Neural progenitor cell (in vitro differentiated cells): ENCODE measurements at regions not wholly inside any gene's neighbourhood (a gene's known extent, or its start where the extent isn't known, plus 50 kb on each side); places are given as distances from the start of the nearest gene placed in this dataset.

Source experiments
- DNase-seq: peaks from one replicate; pipeline ENCODE4 v3.0.0-alpha.2; 2016; ENCODE audit warnings: low spot score
- H2AFZ ChIP-seq: fragments of 200-600 bp; sonication (generic); replicated peaks from 2 replicates; pipeline ENCODE4 v1.6.1; 2016; ENCODE audit warnings: antibody characterized with exemption
- H3F3A ChIP-seq: fragments of 200-600 bp; sonication (generic); 2 replicates; pipeline ENCODE4 v1.6.1; 2016; ENCODE audit warnings: antibody characterized with exemption, low read depth
- H3K27ac ChIP-seq: fragments of 200-600 bp; sonication (generic); 2 replicates; pipeline ENCODE4 v1.5.1; 2016; ENCODE audit warnings: mild to moderate bottlenecking
- H3K27me3 ChIP-seq: fragments of 200-600 bp; sonication (generic); 2 replicates; pipeline ENCODE4 v1.6.1; 2016; ENCODE audit warnings: mild to moderate bottlenecking, moderate library complexity
- H3K36me3 ChIP-seq: fragments of 200-600 bp; sonication (generic); 2 replicates; pipeline ENCODE4 v1.5.1; 2016
- H3K4me1 ChIP-seq: fragments of 200-600 bp; sonication (generic); 2 replicates; pipeline ENCODE4 v1.6.1; 2016; ENCODE audit warnings: mixed run types
- H3K4me2 ChIP-seq: fragments of 200-600 bp; sonication (generic); 2 replicates; pipeline ENCODE4 v1.6.1; 2016
- H3K4me3 ChIP-seq: fragments of 200-600 bp; sonication (generic); 2 replicates; pipeline ENCODE4 v1.5.1; 2016
- H3K79me2 ChIP-seq: fragments of 200-600 bp; sonication (generic); 2 replicates; pipeline ENCODE4 v1.6.1; 2016; ENCODE audit warnings: low read depth
- H3K9ac ChIP-seq: fragments of 200-600 bp; sonication (generic); 2 replicates; pipeline ENCODE4 v1.6.1; 2016
- H3K9me3 ChIP-seq: fragments of 200-600 bp; sonication (generic); 2 replicates; pipeline ENCODE4 v1.5.1; 2016; ENCODE audit warnings: low read depth
- H4K20me1 ChIP-seq: fragments of 200-600 bp; sonication (generic); 2 replicates; pipeline ENCODE4 v1.6.1; 2016; ENCODE audit warnings: low read depth
- H3K27ac Mint-ChIP-seq: 3 replicates; pipeline ENCODE4 v1.8.0; 2021; ENCODE audit warnings: mixed read lengths
- H3K27me3 Mint-ChIP-seq: 2 replicates; pipeline ENCODE4 v1.8.0; 2022; ENCODE audit warnings: low read depth, mild to moderate bottlenecking, inconsistent platforms, moderate library complexity, mixed read lengths; ENCODE audit not compliant: insufficient read depth
- H3K36me3 Mint-ChIP-seq: 3 replicates; pipeline ENCODE4 v1.8.0; 2021; ENCODE audit warnings: mixed read lengths
- H3K4me1 Mint-ChIP-seq: 3 replicates; pipeline ENCODE4 v1.8.0; 2021; ENCODE audit warnings: mixed read lengths
- H3K4me3 Mint-ChIP-seq: 3 replicates; pipeline ENCODE4 v1.8.0; 2021; ENCODE audit warnings: mild to moderate bottlenecking, moderate library complexity, mixed read lengths
- H3K9me3 Mint-ChIP-seq: 3 replicates; pipeline ENCODE4 v1.8.0; 2020; ENCODE audit warnings: mixed read lengths
- CTCF ChIP-seq: fragments of 200-600 bp; sonication (generic); IDR thresholded peaks from 2 replicates; pipeline ENCODE4 v1.5.1; 2017; ENCODE audit warnings: antibody characterized with exemption, mild to moderate bottlenecking
- EZH2 ChIP-seq: fragments of 200-600 bp; sonication (generic); IDR thresholded peaks from 2 replicates; pipeline ENCODE4 v1.6.1; 2017; ENCODE audit warnings: antibody characterized with exemption, mild to moderate bottlenecking, moderate library complexity
- EZH2phosphoT487 ChIP-seq: fragments of 200-600 bp; sonication (generic); IDR thresholded peaks from 2 replicates; pipeline ENCODE4 v1.6.1; 2017; ENCODE audit warnings: antibody characterized with exemption

GRCh38 chr1:168428063-168428731 is 115.6 kb downstream of the XCL2 start:
- H3K9me3 ChIP-seq = no peaks in the 10 kb centered on the region
- Mint-ChIP-seq H3K9me3 (no peaks in the 10 kb centered on the region), H3K27ac (no peak overlapping the region), H3K4me3 (no peak overlapping the region), H3K36me3 (no peaks in the 10 kb centered on the region), H3K4me1 (peaks cover 4% of the 10 kb centered on the region), H3K27me3 (no peaks in the 10 kb centered on the region)
- no peak overlapping the region for H3K4me2 ChIP-seq
- no peak overlapping the region for H3K27ac ChIP-seq
- H2AFZ ChIP-seq = no peak overlapping the region
- H3K36me3 ChIP-seq = no peaks in the 10 kb centered on the region
- DNase-seq = no peak
- H3F3A ChIP-seq = no peaks in the 10 kb centered on the region
- H4K20me1 ChIP-seq = no peaks in the 10 kb centered on the region
- no peaks in the 10 kb centered on the region for H3K79me2 ChIP-seq
- H3K4me1 ChIP-seq = no peaks in the 10 kb centered on the region
- no peak overlapping the region for H3K9ac ChIP-seq
- no peaks in the 10 kb centered on the region for H3K27me3 ChIP-seq
- no peak for TF ChIP-seq EZH2phosphoT487
- TF ChIP-seq EZH2 = no peak
- no peak for TF ChIP-seq CTCF
- H3K4me3 ChIP-seq = no peak overlapping the region

- Histone ChIP-seq H3K79me2 (no peaks in the 10 kb centered on the region), H3K9me3 (no peaks in the 10 kb centered on the region), H3K27ac (no peak overlapping the region), H3K27me3 (no peaks in the 10 kb centered on the region), H3K4me1 (no peaks in the 10 kb centered on the region), H4K20me1 (no peaks in the 10 kb centered on the region), H3K4me2 (no peak overlapping the region), H3K36me3 (no peaks in the 10 kb centered on the region), H3F3A (no peaks in the 10 kb centered on the region), H3K9ac (no peak overlapping the region), H3K4me3 (no peak overlapping the region), H2AFZ (no peak overlapping the region)
- H3K4me1 Mint-ChIP-seq = peaks cover 4% of the 10 kb centered on the region
- no peak overlapping the region for H3K27ac Mint-ChIP-seq
- no peaks in the 10 kb centered on the region for H3K27me3 Mint-ChIP-seq
- no peak for DNase-seq
- H3K9me3 Mint-ChIP-seq = no peaks in the 10 kb centered on the region
- no peak overlapping the region for H3K4me3 Mint-ChIP-seq
- TF ChIP-seq CTCF (no peak), EZH2phosphoT487 (no peak), EZH2 (no peak)
- H3K36me3 Mint-ChIP-seq = no peaks in the 10 kb centered on the region
These were observed 116.7 kb downstream of the XCL2 start for GRCh38 chr1:168427051-168427450.

GRCh38 chr1:168424281-168424680 is 119.5 kb downstream of the XCL2 start:
- Histone ChIP-seq H3K27ac (no peak overlapping the region), H4K20me1 (no peaks in the 10 kb centered on the region), H3K27me3 (no peaks in the 10 kb centered on the region), H3K79me2 (no peaks in the 10 kb centered on the region), H3K36me3 (no peaks in the 10 kb centered on the region), H3K9ac (no peak overlapping the region), H3F3A (no peaks in the 10 kb centered on the region), H3K4me3 (no peak overlapping the region), H3K4me1 (no peaks in the 10 kb centered on the region), H3K9me3 (no peaks in the 10 kb centered on the region), H2AFZ (no peak overlapping the region), H3K4me2 (no peak overlapping the region)
- no peaks in the 10 kb centered on the region for H3K27me3 Mint-ChIP-seq
- no peak for DNase-seq
- no peak overlapping the region for H3K27ac Mint-ChIP-seq
- H3K36me3 Mint-ChIP-seq = no peaks in the 10 kb centered on the region
- H3K4me3 Mint-ChIP-seq = no peak overlapping the region
- H3K4me1 Mint-ChIP-seq = no peaks in the 10 kb centered on the region
- TF ChIP-seq EZH2 = no peak
- TF ChIP-seq CTCF = no peak
- TF ChIP-seq EZH2phosphoT487 = no peak
- no peaks in the 10 kb centered on the region for H3K9me3 Mint-ChIP-seq
